Osteoblast (primary cell): ENCODE measurements at regions not wholly inside any gene's neighbourhood (a gene's known extent, or its start where the extent isn't known, plus 50 kb on each side); places are given as distances from the start of the nearest gene placed in this dataset.

Experiments used
- DNase-seq: peaks from one replicate; pipeline ENCODE4 v3.0.0; 2011; ENCODE audit warnings: low spot score, mixed read lengths; ENCODE audit not compliant: insufficient read length; ENCODE audit errors: missing footprints
- H2AFZ ChIP-seq: 2 replicates; pipeline ENCODE4 v1.6.0; 2011; ENCODE audit warnings: mild to moderate bottlenecking, low read length
- H3K27ac ChIP-seq: 2 replicates; pipeline ENCODE4 v1.5.1; 2011; ENCODE audit warnings: mild to moderate bottlenecking, low read depth, low read length, moderate library complexity
- H3K27me3 ChIP-seq: 2 replicates; pipeline ENCODE4 v1.6.0; 2012; ENCODE audit warnings: mild to moderate bottlenecking, control low read depth, inconsistent platforms, low read length, moderate library complexity; ENCODE audit not compliant: insufficient read depth
- H3K36me3 ChIP-seq: 2 replicates; pipeline ENCODE4 v1.5.1; 2011; ENCODE audit warnings: mild to moderate bottlenecking, low read length, control low read depth, moderate library complexity; ENCODE audit not compliant: insufficient read depth
- H3K4me1 ChIP-seq: 2 replicates; pipeline ENCODE4 v1.5.1; 2011; ENCODE audit warnings: mild to moderate bottlenecking, low read length, control low read depth, moderate library complexity; ENCODE audit not compliant: insufficient read depth
- H3K4me2 ChIP-seq: 2 replicates; pipeline ENCODE4 v1.6.0; 2011; ENCODE audit warnings: mild to moderate bottlenecking, low read length; ENCODE audit not compliant: insufficient read depth
- H3K4me3 ChIP-seq: fragments of 200-600 bp; sonication (generic); 3 replicates; pipeline ENCODE4 v1.5.1; 2012; ENCODE audit warnings: mild to moderate bottlenecking, low read length, inconsistent platforms; ENCODE audit not compliant: insufficient read depth
- H3K79me2 ChIP-seq: 2 replicates; pipeline ENCODE4 v1.6.0; 2012; ENCODE audit warnings: mild to moderate bottlenecking, low read length, control low read depth, inconsistent platforms; ENCODE audit not compliant: insufficient read depth
- H3K9me3 ChIP-seq: 2 replicates; pipeline ENCODE4 v1.5.1; 2011; ENCODE audit warnings: low read depth, low read length, control low read depth
- H4K20me1 ChIP-seq: 2 replicates; pipeline ENCODE4 v1.6.0; 2012; ENCODE audit warnings: mild to moderate bottlenecking, low read length, control low read depth; ENCODE audit not compliant: insufficient read depth
- CTCF ChIP-seq: IDR thresholded peaks from 2 replicates; pipeline ENCODE4 v1.5.1; 2011; ENCODE audit warnings: mild to moderate bottlenecking, low read depth, low read length, moderate library complexity; ENCODE audit errors: extremely low read depth

GRCh38 chrX:10085223-10085622 is 71.6 kb upstream of the CLCN4 start:
- H3K27me3 ChIP-seq, result no peaks in the 10 kb centered on the region
- H2AFZ ChIP-seq, result no peak overlapping the region
- no peaks in the 10 kb centered on the region for H3K9me3 ChIP-seq
- peaks cover 7% of the 10 kb centered on the region for H3K36me3 ChIP-seq
- TF ChIP-seq CTCF, result no peak
- no peak overlapping the region for H3K4me2 ChIP-seq
- H3K4me3 ChIP-seq, result no peak overlapping the region
- H3K4me1 ChIP-seq, result peaks cover 13% of the 10 kb centered on the region
- DNase-seq, result no peak
- H3K79me2 ChIP-seq, result peaks cover 2% of the 10 kb centered on the region
- H3K27ac ChIP-seq, result no peak overlapping the region
- peaks cover 5% of the 10 kb centered on the region for H4K20me1 ChIP-seq

- H3K79me2 ChIP-seq, result peaks cover 2% of the 10 kb centered on the region
- H3K4me1 ChIP-seq, result peaks cover 13% of the 10 kb centered on the region
- no peak overlapping the region for H3K4me3 ChIP-seq
These were observed 70.1 kb upstream of the CLCN4 start for GRCh38 chrX:10086676-10087075.

GRCh38 chrX:10087391-10087790 is 69.4 kb upstream of the CLCN4 start:
- Histone ChIP-seq H3K4me1 (peaks cover 13% of the 10 kb centered on the region), H4K20me1 (peaks cover 5% of the 10 kb centered on the region), H3K27ac (no peak overlapping the region), H3K9me3 (no peaks in the 10 kb centered on the region), H3K4me2 (no peak overlapping the region), H3K79me2 (peaks cover 2% of the 10 kb centered on the region), H2AFZ (no peak overlapping the region), H3K4me3 (no peak overlapping the region), H3K27me3 (no peaks in the 10 kb centered on the region), H3K36me3 (no peaks in the 10 kb centered on the region)
- no peak for TF ChIP-seq CTCF
- no peak for DNase-seq

More at GRCh38 chrX:10086676-10087075, 70.1 kb upstream of the CLCN4 start:
- DNase-seq, result no peak
- H3K36me3 ChIP-seq, result no peaks in the 10 kb centered on the region
- no peak overlapping the region for H3K27ac ChIP-seq
- no peak for TF ChIP-seq CTCF
- H3K4me2 ChIP-seq, result no peak overlapping the region
- peaks cover 5% of the 10 kb centered on the region for H4K20me1 ChIP-seq
- H2AFZ ChIP-seq, result no peak overlapping the region
- no peaks in the 10 kb centered on the region for H3K27me3 ChIP-seq
- no peaks in the 10 kb centered on the region for H3K9me3 ChIP-seq

- TF ChIP-seq CTCF, result no peak
- Histone ChIP-seq H2AFZ (no peak overlapping the region), H4K20me1 (peaks cover 5% of the 10 kb centered on the region), H3K9me3 (no peaks in the 10 kb centered on the region), H3K79me2 (peaks cover 2% of the 10 kb centered on the region), H3K27ac (no peak overlapping the region), H3K4me2 (no peak overlapping the region), H3K27me3 (no peaks in the 10 kb centered on the region), H3K4me3 (no peak overlapping the region), H3K36me3 (peaks cover 10% of the 10 kb centered on the region), H3K4me1 (no peaks in the 10 kb centered on the region)
- no peak for DNase-seq
These were observed 67.4 kb upstream of the CLCN4 start for GRCh38 chrX:10089378-10089795.
